Right lobe of liver (tissue), 4 donors: ENCODE measurements at regions not wholly inside any gene's neighbourhood (a gene's known extent, or its start where the extent isn't known, plus 50 kb on each side); places are given as distances from the start of the nearest gene placed in this dataset.

Source experiments
- CTCF ChIP-seq, 4 donors: fragments of 200-600 bp in 3 of 4; fragments of 450-650 bp in 1 of 4; IDR thresholded peaks; one replicate each; pipeline versions ENCODE4 v1.5.1 to v1.8.0; 2016 to 2022; ENCODE audit warnings: antibody characterized with exemption in 4 of 4, mild to moderate bottlenecking in 2 of 4
- POLR2A ChIP-seq: fragments of 450-650 bp; IDR thresholded peaks from one replicate; pipeline ENCODE4 v1.6.1; 2017; ENCODE audit warnings: antibody characterized with exemption, mild to moderate bottlenecking
- donor health status: DM: no; HTN: no; CAD: no.
- donor health status: DM: no; HTN: no; CAD: no.
- donor health status: DM: no; HTN: yes; CAD: no.

GRCh38 chr3:64798316-64798715 is 110.5 kb upstream of the ADAMTS9 start:
- TF ChIP-seq CTCF (IDR thresholded peaks at IDR 0.05) (no peak), POLR2A (no peak)
